ENCODE measurements at regions not wholly inside any gene's neighbourhood (a gene's known extent, or its start where the extent isn't known, plus 50 kb on each side); places are given as distances from the start of the nearest gene placed in this dataset.

GRCh38 chr1:73401666-73402065 is 796.3 kb downstream of the LRRIQ3 start:
- Histone ChIP-seq H3K9ac (ENCODE audit: low read length) (no peak overlapping the region), H3K4me3 (ENCODE audit: low read length) (no peak overlapping the region), H3K4me1 (ENCODE audit: control insufficient read depth, insufficient read depth, low read length) (no peaks in the 10 kb centered on the region), H3K27ac (ENCODE audit: low read depth, low read length) (no peak overlapping the region), H3K27me3 (ENCODE audit: control insufficient read depth, insufficient read depth, low read length) (no peaks in the 10 kb centered on the region), H3K36me3 (ENCODE audit: control insufficient read depth, insufficient read depth, low read length) (no peaks in the 10 kb centered on the region)

- H3K4me3 ChIP-seq (ENCODE audit: low read length): no peak overlapping the region
- no peaks in the 10 kb centered on the region for H3K27me3 ChIP-seq (ENCODE audit: control insufficient read depth, insufficient read depth, low read length)
- no peak overlapping the region for H3K9ac ChIP-seq (ENCODE audit: low read length)
- no peaks in the 10 kb centered on the region for H3K4me1 ChIP-seq (ENCODE audit: control insufficient read depth, insufficient read depth, low read length)
- no peaks in the 10 kb centered on the region for H3K36me3 ChIP-seq (ENCODE audit: control insufficient read depth, insufficient read depth, low read length)
- H3K27ac ChIP-seq (ENCODE audit: low read depth, low read length): no peak overlapping the region
Observed at GRCh38 chr1:73382966-73383365, 815.0 kb downstream of the LRRIQ3 start.

- no peak overlapping the region for H3K4me3 ChIP-seq (ENCODE audit: low read length)
Observed at GRCh38 chr1:73366734-73367413, 831.1 kb downstream of the LRRIQ3 start.

GRCh38 chr1:73359001-73359400 is 839.0 kb downstream of the LRRIQ3 start:
- no peaks in the 10 kb centered on the region for H3K27me3 ChIP-seq (ENCODE audit: control insufficient read depth, insufficient read depth, low read length)
- H3K9ac ChIP-seq (ENCODE audit: low read length): no peak overlapping the region
- no peaks in the 10 kb centered on the region for H3K36me3 ChIP-seq (ENCODE audit: control insufficient read depth, insufficient read depth, low read length)
- H3K27ac ChIP-seq (ENCODE audit: low read depth, low read length): no peak overlapping the region
- H3K4me3 ChIP-seq (ENCODE audit: low read length): no peak overlapping the region
- H3K4me1 ChIP-seq (ENCODE audit: control insufficient read depth, insufficient read depth, low read length): no peaks in the 10 kb centered on the region

More at GRCh38 chr1:73366734-73367413, 831.1 kb downstream of the LRRIQ3 start:
- H3K9ac ChIP-seq (ENCODE audit: low read length): no peak overlapping the region
- no peak overlapping the region for H3K27ac ChIP-seq (ENCODE audit: low read depth, low read length)
- no peaks in the 10 kb centered on the region for H3K36me3 ChIP-seq (ENCODE audit: control insufficient read depth, insufficient read depth, low read length)
- H3K4me1 ChIP-seq (ENCODE audit: control insufficient read depth, insufficient read depth, low read length): no peaks in the 10 kb centered on the region
- no peaks in the 10 kb centered on the region for H3K27me3 ChIP-seq (ENCODE audit: control insufficient read depth, insufficient read depth, low read length)

- Histone ChIP-seq H3K4me3 (ENCODE audit: low read length) (no peak overlapping the region), H3K4me1 (ENCODE audit: control insufficient read depth, insufficient read depth, low read length) (no peaks in the 10 kb centered on the region), H3K27me3 (ENCODE audit: control insufficient read depth, insufficient read depth, low read length) (no peaks in the 10 kb centered on the region), H3K27ac (ENCODE audit: low read depth, low read length) (no peak overlapping the region), H3K9ac (ENCODE audit: low read length) (no peak overlapping the region), H3K36me3 (ENCODE audit: control insufficient read depth, insufficient read depth, low read length) (no peaks in the 10 kb centered on the region)
Observed at GRCh38 chr1:73356485-73356884, 841.5 kb downstream of the LRRIQ3 start.

GRCh38 chr1:73343947-73344346 is 854.0 kb downstream of the LRRIQ3 start:
- no peak overlapping the region for H3K4me3 ChIP-seq (ENCODE audit: low read length)

GRCh38 chr1:73333847-73334503 is 864.0 kb downstream of the LRRIQ3 start:
- no peak overlapping the region for H3K4me3 ChIP-seq (ENCODE audit: low read length)
- no peak overlapping the region for H3K27ac ChIP-seq (ENCODE audit: low read depth, low read length)
- no peaks in the 10 kb centered on the region for H3K27me3 ChIP-seq (ENCODE audit: control insufficient read depth, insufficient read depth, low read length)
- no peaks in the 10 kb centered on the region for H3K4me1 ChIP-seq (ENCODE audit: control insufficient read depth, insufficient read depth, low read length)
- H3K36me3 ChIP-seq (ENCODE audit: control insufficient read depth, insufficient read depth, low read length): no peaks in the 10 kb centered on the region
- H3K9ac ChIP-seq (ENCODE audit: low read length): no peak overlapping the region

More at GRCh38 chr1:73343947-73344346, 854.0 kb downstream of the LRRIQ3 start:
- H3K27me3 ChIP-seq (ENCODE audit: control insufficient read depth, insufficient read depth, low read length): no peaks in the 10 kb centered on the region
- no peak overlapping the region for H3K27ac ChIP-seq (ENCODE audit: low read depth, low read length)
- H3K4me1 ChIP-seq (ENCODE audit: control insufficient read depth, insufficient read depth, low read length): no peaks in the 10 kb centered on the region
- H3K9ac ChIP-seq (ENCODE audit: low read length): no peak overlapping the region
- H3K36me3 ChIP-seq (ENCODE audit: control insufficient read depth, insufficient read depth, low read length): no peaks in the 10 kb centered on the region

GRCh38 chr1:73331726-73332125 is 866.2 kb downstream of the LRRIQ3 start:
- Histone ChIP-seq H3K9ac (ENCODE audit: low read length) (no peak overlapping the region), H3K4me3 (ENCODE audit: low read length) (no peak overlapping the region), H3K4me1 (ENCODE audit: control insufficient read depth, insufficient read depth, low read length) (no peaks in the 10 kb centered on the region), H3K36me3 (ENCODE audit: control insufficient read depth, insufficient read depth, low read length) (no peaks in the 10 kb centered on the region), H3K27ac (ENCODE audit: low read depth, low read length) (no peak overlapping the region), H3K27me3 (ENCODE audit: control insufficient read depth, insufficient read depth, low read length) (no peaks in the 10 kb centered on the region)

- H3K27ac ChIP-seq (ENCODE audit: low read depth, low read length): no peak overlapping the region
- H3K9ac ChIP-seq (ENCODE audit: low read length): no peak overlapping the region
- no peaks in the 10 kb centered on the region for H3K27me3 ChIP-seq (ENCODE audit: control insufficient read depth, insufficient read depth, low read length)
- no peak overlapping the region for H3K4me3 ChIP-seq (ENCODE audit: low read length)
- H3K4me1 ChIP-seq (ENCODE audit: control insufficient read depth, insufficient read depth, low read length): no peaks in the 10 kb centered on the region
- H3K36me3 ChIP-seq (ENCODE audit: control insufficient read depth, insufficient read depth, low read length): no peaks in the 10 kb centered on the region
Observed at GRCh38 chr1:73327998-73328397, 870.0 kb downstream of the LRRIQ3 start.

- Histone ChIP-seq H3K36me3 (ENCODE audit: control insufficient read depth, insufficient read depth, low read length) (no peaks in the 10 kb centered on the region), H3K27ac (ENCODE audit: low read depth, low read length) (no peak overlapping the region), H3K9ac (ENCODE audit: low read length) (no peak overlapping the region), H3K27me3 (ENCODE audit: control insufficient read depth, insufficient read depth, low read length) (no peaks in the 10 kb centered on the region), H3K4me3 (ENCODE audit: low read length) (no peak overlapping the region), H3K4me1 (ENCODE audit: control insufficient read depth, insufficient read depth, low read length) (no peaks in the 10 kb centered on the region)
Observed at GRCh38 chr1:73327180-73327793, 870.7 kb downstream of the LRRIQ3 start.

- no peak overlapping the region for H3K4me3 ChIP-seq (ENCODE audit: low read length)
- no peak overlapping the region for H3K9ac ChIP-seq (ENCODE audit: low read length)
- no peaks in the 10 kb centered on the region for H3K27me3 ChIP-seq (ENCODE audit: control insufficient read depth, insufficient read depth, low read length)
- H3K36me3 ChIP-seq (ENCODE audit: control insufficient read depth, insufficient read depth, low read length): no peaks in the 10 kb centered on the region
- H3K4me1 ChIP-seq (ENCODE audit: control insufficient read depth, insufficient read depth, low read length): no peaks in the 10 kb centered on the region
- no peak overlapping the region for H3K27ac ChIP-seq (ENCODE audit: low read depth, low read length)
Observed at GRCh38 chr1:73326663-73327062, 871.3 kb downstream of the LRRIQ3 start.

- no peaks in the 10 kb centered on the region for H3K4me1 ChIP-seq (ENCODE audit: control insufficient read depth, insufficient read depth, low read length)
- no peak overlapping the region for H3K27ac ChIP-seq (ENCODE audit: low read depth, low read length)
- no peaks in the 10 kb centered on the region for H3K27me3 ChIP-seq (ENCODE audit: control insufficient read depth, insufficient read depth, low read length)
- no peak overlapping the region for H3K9ac ChIP-seq (ENCODE audit: low read length)
- H3K36me3 ChIP-seq (ENCODE audit: control insufficient read depth, insufficient read depth, low read length): no peaks in the 10 kb centered on the region
- H3K4me3 ChIP-seq (ENCODE audit: low read length): no peak overlapping the region
Observed at GRCh38 chr1:73310797-73311381, 887.1 kb downstream of the LRRIQ3 start.
